ENCODE measurements at regions not wholly inside any gene's neighbourhood (a gene's known extent, or its start where the extent isn't known, plus 50 kb on each side); places are given as distances from the start of the nearest gene placed in this dataset.

- no peak for DNase-seq
These were observed 360.0 kb upstream of the DDI1 start for GRCh38 chr11:103676413-103676812.

- DNase-seq: no peak
These were observed 355.6 kb upstream of the DDI1 start for GRCh38 chr11:103680826-103681225.

- no peak for DNase-seq
These were observed 354.6 kb upstream of the DDI1 start for GRCh38 chr11:103681855-103682254.

- peak; percentile 33 for DNase-seq
These were observed 353.9 kb upstream of the DDI1 start for GRCh38 chr11:103682318-103683184.

GRCh38 chr11:103683576-103683975 is 352.9 kb upstream of the DDI1 start:
- no peak for DNase-seq

GRCh38 chr11:103688924-103689323 is 347.5 kb upstream of the DDI1 start:
- no peak for DNase-seq

GRCh38 chr11:103690356-103690755 is 346.1 kb upstream of the DDI1 start:
- DNase-seq: no peak

- no peak for DNase-seq
These were observed 340.3 kb upstream of the DDI1 start for GRCh38 chr11:103696123-103696522.

GRCh38 chr11:103699216-103699615 is 337.2 kb upstream of the DDI1 start:
- DNase-seq: no peak

GRCh38 chr11:103699656-103700055 is 336.8 kb upstream of the DDI1 start:
- DNase-seq: no peak

GRCh38 chr11:103700622-103701021 is 335.8 kb upstream of the DDI1 start:
- DNase-seq: no peak

- no peak for DNase-seq
These were observed 333.0 kb upstream of the DDI1 start for GRCh38 chr11:103703437-103703836.

- DNase-seq: no peak
These were observed 332.5 kb upstream of the DDI1 start for GRCh38 chr11:103703954-103704353.

GRCh38 chr11:103705642-103706041 is 330.8 kb upstream of the DDI1 start:
- no peak for DNase-seq

- DNase-seq: no peak
These were observed 327.1 kb upstream of the DDI1 start for GRCh38 chr11:103709371-103709770.

GRCh38 chr11:103714246-103714645 is 322.2 kb upstream of the DDI1 start:
- no peak for DNase-seq

- DNase-seq: no peak
These were observed 320.1 kb upstream of the DDI1 start for GRCh38 chr11:103716363-103716762.

GRCh38 chr11:103727262-103727661 is 309.2 kb upstream of the DDI1 start:
- DNase-seq: no peak

GRCh38 chr11:103729617-103730016 is 306.8 kb upstream of the DDI1 start:
- no peak for DNase-seq

- DNase-seq: no peak
These were observed 306.1 kb upstream of the DDI1 start for GRCh38 chr11:103730131-103730940.

GRCh38 chr11:103731670-103732069 is 304.8 kb upstream of the DDI1 start:
- DNase-seq: no peak

- no peak for DNase-seq
These were observed 302.6 kb upstream of the DDI1 start for GRCh38 chr11:103733889-103734288.

GRCh38 chr11:103735497-103736032 is 300.9 kb upstream of the DDI1 start:
- DNase-seq: no peak

All from activated CD4-positive, CD25-positive, alpha-beta regulatory T cell treated with anti-CD3 and anti-CD28 coated beads, Interleukin-2, amount 50 U/mL, for 72 hours (primary cell).